Natural killer cell (primary cell): ENCODE measurements at regions not wholly inside any gene's neighbourhood (a gene's known extent, or its start where the extent isn't known, plus 50 kb on each side); places are given as distances from the start of the nearest gene placed in this dataset.

ENCODE experiments used
- ATAC-seq, 3 donors: fragments of 150-1000 bp in 2 of 3; fragments of 200-7000 bp in 1 of 3; cut with Tn5 transposase; 1 replicate in 1 of 3; 2 replicates in 2 of 3; pipeline ENCODE4 v1.10.0; 2021; ENCODE audit warnings: mild to moderate bottlenecking in 2 of 3, moderate library complexity in 2 of 3
- DNase-seq, 2 donors: peaks; one replicate each; pipeline versions ENCODE4 v3.0.0 to v3.0.0-alpha.2; 2013 to 2021; ENCODE audit warnings: mixed read lengths in 1 of 2
- H3K27ac ChIP-seq: one replicate; pipeline ENCODE4 v1.5.1; 2013; ENCODE audit warnings: mild to moderate bottlenecking, low read length
- H3K27me3 ChIP-seq: one replicate; pipeline ENCODE4 v1.6.1; 2013; ENCODE audit warnings: low read length; ENCODE audit not compliant: control insufficient read depth, insufficient read depth
- H3K36me3 ChIP-seq: one replicate; pipeline ENCODE4 v1.6.1; 2013; ENCODE audit warnings: low read length; ENCODE audit not compliant: control insufficient read depth, insufficient read depth
- H3K4me1 ChIP-seq: one replicate; pipeline ENCODE4 v1.6.1; 2013; ENCODE audit warnings: low read length; ENCODE audit not compliant: control insufficient read depth, insufficient read depth
- H3K4me3 ChIP-seq: one replicate; pipeline ENCODE4 v1.5.1; 2013; ENCODE audit warnings: low read length
- H3K9me3 ChIP-seq: one replicate; pipeline ENCODE4 v1.6.1; 2013; ENCODE audit warnings: low read length; ENCODE audit not compliant: control insufficient read depth, insufficient read depth
- H3K27ac Mint-ChIP-seq, 2 donors: one replicate each; pipeline ENCODE4 v1.8.0; 2022; ENCODE audit warnings: mild to moderate bottlenecking in 2 of 2, mixed read lengths in 2 of 2, moderate library complexity in 1 of 2
- H3K27me3 Mint-ChIP-seq, 2 donors: one replicate each; pipeline ENCODE4 v1.8.0; 2022; ENCODE audit warnings: low read depth in 2 of 2, mixed read lengths in 2 of 2
- H3K36me3 Mint-ChIP-seq: one replicate; pipeline ENCODE4 v1.8.0; 2022; ENCODE audit warnings: mixed read lengths
- H3K4me1 Mint-ChIP-seq, 2 donors: one replicate each; pipeline ENCODE4 v1.8.0; 2022; ENCODE audit warnings: mixed read lengths in 2 of 2
- H3K4me3 Mint-ChIP-seq: one replicate; pipeline ENCODE4 v1.8.0; 2022; ENCODE audit warnings: mild to moderate bottlenecking, moderate library complexity, mixed read lengths
- H3K9me3 Mint-ChIP-seq, 2 donors: one replicate each; pipeline ENCODE4 v1.8.0; 2022; ENCODE audit warnings: mixed read lengths in 2 of 2
- CTCF ChIP-seq: fragments of 200-600 bp; IDR thresholded peaks from one replicate; pipeline ENCODE4 v1.8.0; 2022; ENCODE audit warnings: antibody characterized with exemption
- WGBS: methylation state at CpG from one replicate; pipeline ENCODE4 v1.1.7; 2013; ENCODE audit warnings: missing lambda C conversion rate; ENCODE audit not compliant: insufficient coverage; 5-methylcytosine and 5-hydroxymethylcytosine counted together
- intact Hi-C: fragments of 100-400 bp; cut with micrococcal nuclease; formaldehyde crosslinking; loops from one replicate; pipeline ENCODE4 v1.14.2; 2022

GRCh38 chr21:16437586-16437985 is 707.8 kb downstream of the USP25 start:
- Mint-ChIP-seq H3K4me1 (no peaks in the 10 kb centered on the region), H3K27ac (no peak overlapping the region), H3K4me3 (no peak overlapping the region), H3K9me3 (peaks cover 3 to 6% of the 10 kb centered on the region in 2 donors), H3K36me3 (no peaks in the 10 kb centered on the region), H3K27me3 (no peaks in the 10 kb centered on the region)
- no peaks in the 10 kb centered on the region for H3K27me3 ChIP-seq
- no peak overlapping the region for H3K27ac ChIP-seq
- ATAC-seq (no peak), DNase-seq (no peak)
- H3K9me3 ChIP-seq, result no peaks in the 10 kb centered on the region
- intact Hi-C loops, result no loop called here
- no peaks in the 10 kb centered on the region for H3K36me3 ChIP-seq
- TF ChIP-seq CTCF, result no peak
- no peaks in the 10 kb centered on the region for H3K4me1 ChIP-seq
- H3K4me3 ChIP-seq, result no peak overlapping the region
- WGBS, result 90% methylated on average over 1 of the region's 1 CpG

GRCh38 chr21:16438761-16439160 is 709.0 kb downstream of the USP25 start:
- WGBS, result 85% methylated on average over 1 of the region's 1 CpG
- DNase-seq, result no peak
- no peak for TF ChIP-seq CTCF
- H3K9me3 Mint-ChIP-seq, result peaks cover 3 to 6% of the 10 kb centered on the region in 2 donors
- H3K4me3 Mint-ChIP-seq, result no peak overlapping the region
- no peak overlapping the region for H3K27ac ChIP-seq
- no peaks in the 10 kb centered on the region for H3K27me3 Mint-ChIP-seq
- no peak for ATAC-seq
- no peaks in the 10 kb centered on the region for H3K27me3 ChIP-seq
- H3K9me3 ChIP-seq, result no peaks in the 10 kb centered on the region
- H3K4me1 ChIP-seq, result no peaks in the 10 kb centered on the region
- H3K27ac Mint-ChIP-seq, result no peak overlapping the region
- intact Hi-C loops, result no loop called here
- no peaks in the 10 kb centered on the region for H3K36me3 ChIP-seq
- H3K36me3 Mint-ChIP-seq, result no peaks in the 10 kb centered on the region
- H3K4me3 ChIP-seq, result no peak overlapping the region
- no peaks in the 10 kb centered on the region for H3K4me1 Mint-ChIP-seq

GRCh38 chr21:16441789-16442188 is 712.0 kb downstream of the USP25 start:
- DNase-seq (no peak), ATAC-seq (no peak)
- TF ChIP-seq CTCF, result no peak
- Histone ChIP-seq H3K27ac (no peak overlapping the region), H3K27me3 (no peaks in the 10 kb centered on the region), H3K36me3 (no peaks in the 10 kb centered on the region), H3K4me1 (no peaks in the 10 kb centered on the region), H3K4me3 (no peak overlapping the region), H3K9me3 (no peaks in the 10 kb centered on the region)
- intact Hi-C loops, result no loop called here
- H3K9me3 Mint-ChIP-seq, result peaks cover 8 to 12% of the 10 kb centered on the region in 2 donors
- no peaks in the 10 kb centered on the region for H3K27me3 Mint-ChIP-seq
- 87% methylated on average over 1 of the region's 1 CpG for WGBS
- H3K27ac Mint-ChIP-seq, result no peak overlapping the region
- H3K36me3 Mint-ChIP-seq, result peaks cover 12% of the 10 kb centered on the region
- no peak overlapping the region for H3K4me3 Mint-ChIP-seq
- H3K4me1 Mint-ChIP-seq, result no peaks in the 10 kb centered on the region

GRCh38 chr21:16454399-16454798 is 724.6 kb downstream of the USP25 start:
- Histone ChIP-seq H3K27ac (no peak overlapping the region), H3K36me3 (no peaks in the 10 kb centered on the region), H3K9me3 (no peaks in the 10 kb centered on the region), H3K27me3 (no peaks in the 10 kb centered on the region), H3K4me3 (no peak overlapping the region), H3K4me1 (no peaks in the 10 kb centered on the region)
- no peak for ATAC-seq
- no peak overlapping the region for H3K27ac Mint-ChIP-seq
- intact Hi-C loops, result no loop called here
- no peak for TF ChIP-seq CTCF
- no peak overlapping the region for H3K4me3 Mint-ChIP-seq
- H3K36me3 Mint-ChIP-seq, result no peaks in the 10 kb centered on the region
- DNase-seq, result no peak
- H3K9me3 Mint-ChIP-seq, result peaks cover 6 to 12% of the 10 kb centered on the region in 2 donors
- H3K27me3 Mint-ChIP-seq, result no peaks in the 10 kb centered on the region
- no peaks in the 10 kb centered on the region for H3K4me1 Mint-ChIP-seq
